T-helper 9 cell (primary cell): ENCODE measurements at regions not wholly inside any gene's neighbourhood (a gene's known extent, or its start where the extent isn't known, plus 50 kb on each side); places are given as distances from the start of the nearest gene placed in this dataset.

Experiments used
- DNase-seq: peaks from one replicate; pipeline ENCODE4 v3.0.0-alpha.2; 2020

DNA sequence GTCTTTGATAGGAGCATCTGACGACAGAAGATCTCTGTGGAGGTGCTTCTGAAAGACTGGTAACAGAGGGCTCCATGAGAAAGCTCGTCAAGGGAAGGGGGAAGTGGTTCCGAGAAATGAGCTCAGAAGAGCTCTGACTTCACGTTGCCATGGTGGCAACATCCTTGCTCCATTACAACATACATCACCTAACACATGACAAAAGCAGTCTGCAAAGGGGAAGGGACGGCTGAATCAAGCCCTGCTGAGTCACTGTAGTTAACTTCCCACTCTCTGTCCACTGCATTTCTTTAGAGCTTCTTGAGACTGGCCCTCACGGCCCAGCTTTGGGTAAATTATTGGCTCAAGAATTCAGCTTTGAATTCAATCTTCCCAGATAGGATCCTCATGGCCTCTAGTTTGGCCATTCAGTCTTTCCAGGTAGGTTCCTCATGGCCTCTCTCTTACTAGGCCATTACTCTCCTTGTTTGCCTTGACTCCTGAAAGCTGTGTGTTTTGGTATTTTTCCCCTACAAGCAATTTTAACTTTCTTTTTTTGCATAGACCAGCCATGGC is 88.0 kb upstream of the ZNF648 start:
- DNase-seq: no peak

DNA sequence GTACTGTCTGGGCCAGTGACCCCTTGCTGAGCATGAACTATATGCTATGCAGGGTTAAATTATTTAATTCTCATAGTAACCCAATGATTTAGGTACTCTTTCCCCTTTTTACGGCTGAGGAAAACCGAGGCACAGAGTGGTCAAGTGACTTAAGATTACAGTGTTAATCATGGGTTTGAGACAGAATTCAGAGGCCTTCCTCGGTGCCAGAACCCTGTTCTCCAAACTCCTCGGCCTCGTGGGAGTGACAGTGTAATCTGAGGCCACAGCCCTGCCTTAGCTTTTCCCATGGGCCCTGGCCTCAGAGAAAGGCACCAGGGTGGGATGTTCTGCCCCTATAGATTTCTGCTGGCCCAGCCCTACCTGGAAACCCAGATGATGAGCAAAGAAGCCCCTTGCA is 86.4 kb upstream of the ZNF648 start:
- no peak for DNase-seq

DNA sequence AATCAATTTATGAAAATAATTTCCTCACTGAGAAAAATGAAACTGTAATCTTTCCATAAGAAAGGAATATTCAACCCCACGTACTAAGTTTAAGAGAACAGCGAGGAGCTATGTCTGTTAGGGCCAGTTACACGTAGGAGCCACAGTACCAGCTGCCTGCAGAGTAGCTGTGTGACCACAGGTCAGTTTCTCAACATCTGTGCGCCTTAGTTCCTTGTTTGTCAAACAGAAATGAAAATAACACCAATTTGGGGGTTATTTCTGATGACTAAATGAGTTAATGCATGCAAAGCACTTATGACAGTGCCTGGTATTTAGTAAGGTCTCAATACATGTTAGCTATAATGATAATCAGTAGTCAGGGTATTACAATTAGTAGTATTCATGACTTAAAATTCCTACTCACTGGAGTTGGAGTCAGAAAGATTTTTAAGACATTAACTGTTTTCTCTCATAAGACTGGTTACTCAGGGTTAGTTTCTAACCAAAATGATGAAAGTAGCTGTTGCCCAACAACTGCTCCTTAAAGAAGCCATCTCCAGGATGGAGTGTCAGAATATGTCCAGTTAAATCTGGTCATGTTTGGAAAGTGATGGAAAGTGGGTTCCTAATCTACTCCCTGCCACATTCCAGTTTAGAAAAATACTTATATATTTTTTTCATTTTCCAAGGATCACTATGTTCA is 85.8 kb upstream of the ZNF648 start:
- DNase-seq: no peak

DNA sequence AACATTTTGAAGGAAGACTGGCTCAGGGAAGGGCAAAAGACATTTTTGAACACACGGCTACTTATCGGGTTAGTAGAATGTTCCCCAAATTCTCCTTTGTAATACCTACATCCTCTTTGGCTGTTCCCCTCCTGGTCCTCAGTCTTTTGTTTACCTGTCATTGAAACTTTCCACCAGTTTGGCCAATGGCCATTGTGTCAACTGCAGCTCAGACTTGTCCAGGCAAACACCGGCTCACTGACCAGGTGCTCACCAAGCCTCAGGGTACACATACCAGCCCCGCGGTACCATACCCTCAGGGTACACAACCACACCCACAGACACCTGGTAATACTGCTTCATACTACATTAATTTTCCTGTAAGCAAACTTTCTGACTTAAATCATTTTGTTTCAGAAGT is 84.8 kb upstream of the ZNF648 start:
- no peak for DNase-seq

DNA sequence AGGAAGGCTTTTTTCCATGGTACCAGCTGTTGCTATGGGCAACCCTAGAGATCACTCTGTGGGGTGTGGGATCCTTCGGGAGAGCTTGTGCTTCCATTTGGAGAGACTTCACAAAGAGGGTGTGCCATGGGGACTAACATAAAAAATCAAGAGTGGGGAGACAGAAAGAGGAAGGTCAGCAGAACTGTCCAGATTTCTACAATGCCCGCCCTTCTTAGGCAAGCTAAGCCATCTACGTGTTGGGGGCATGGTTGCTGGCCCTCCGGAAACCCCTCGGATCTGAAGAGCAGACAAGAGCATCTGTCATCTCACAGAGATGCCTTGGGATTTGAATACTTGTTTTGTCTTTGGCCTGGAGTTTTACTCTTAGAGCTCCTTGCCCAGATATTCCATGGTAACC is 83.9 kb upstream of the ZNF648 start:
- DNase-seq: no peak

DNA sequence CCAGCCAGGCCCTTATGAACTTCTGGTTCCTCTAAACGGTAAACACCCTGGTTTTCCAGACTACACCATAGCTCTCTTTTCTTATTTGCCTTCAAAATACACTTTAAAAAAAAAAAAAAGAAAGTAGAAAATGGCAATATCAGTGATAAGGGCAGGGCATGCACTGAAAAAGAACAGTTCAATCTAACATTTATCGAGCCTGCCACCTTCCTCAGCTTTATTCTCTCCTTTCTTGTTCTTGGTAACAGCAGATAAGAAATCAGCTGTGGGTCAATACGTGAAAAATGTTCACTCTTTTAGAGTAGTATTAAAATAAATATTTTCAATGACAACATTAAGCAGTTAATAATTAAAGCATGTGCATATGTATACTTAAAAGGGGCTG is 83.1 kb upstream of the ZNF648 start:
- no peak for DNase-seq

DNA sequence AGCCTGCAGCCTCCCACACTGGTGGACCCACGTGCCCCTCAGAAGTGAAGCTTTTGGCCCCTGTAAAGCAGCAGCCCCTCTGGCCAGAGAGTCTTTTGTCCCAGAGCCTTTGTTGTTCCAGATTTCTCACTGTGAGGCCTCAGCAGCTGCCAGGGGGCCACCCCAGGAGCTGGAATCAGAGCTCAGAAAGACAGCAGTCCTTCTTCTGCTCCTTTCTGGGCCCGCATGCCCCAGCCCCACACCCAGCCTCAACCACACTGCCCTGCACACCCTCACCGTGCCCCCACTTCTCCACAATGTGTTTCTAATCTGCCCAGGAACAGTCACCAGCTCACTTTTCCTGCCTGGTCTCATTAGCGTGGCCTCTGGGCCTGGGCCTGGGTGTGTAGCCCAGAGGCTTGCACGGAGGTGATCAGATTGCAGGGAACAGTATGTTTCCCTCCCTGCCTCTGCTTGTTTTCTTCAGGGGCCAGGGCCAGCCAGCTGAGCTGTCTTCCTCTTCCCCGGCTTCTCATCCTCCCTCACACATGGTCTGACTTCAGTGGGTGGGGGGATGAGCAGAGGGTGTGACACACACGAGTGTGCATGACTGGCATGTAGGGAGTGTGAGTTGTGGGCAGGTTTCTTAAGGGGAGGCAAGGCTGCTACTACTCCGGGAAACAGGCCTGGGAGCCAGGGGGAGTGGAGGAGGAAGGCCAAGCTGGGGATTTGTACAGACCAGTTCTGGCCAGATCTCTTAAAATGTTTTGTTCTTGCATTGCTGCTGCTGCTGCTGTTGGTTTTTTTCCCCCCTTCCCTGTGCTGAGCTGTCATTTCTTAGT is 82.5 kb upstream of the ZNF648 start:
- DNase-seq: no peak

DNA sequence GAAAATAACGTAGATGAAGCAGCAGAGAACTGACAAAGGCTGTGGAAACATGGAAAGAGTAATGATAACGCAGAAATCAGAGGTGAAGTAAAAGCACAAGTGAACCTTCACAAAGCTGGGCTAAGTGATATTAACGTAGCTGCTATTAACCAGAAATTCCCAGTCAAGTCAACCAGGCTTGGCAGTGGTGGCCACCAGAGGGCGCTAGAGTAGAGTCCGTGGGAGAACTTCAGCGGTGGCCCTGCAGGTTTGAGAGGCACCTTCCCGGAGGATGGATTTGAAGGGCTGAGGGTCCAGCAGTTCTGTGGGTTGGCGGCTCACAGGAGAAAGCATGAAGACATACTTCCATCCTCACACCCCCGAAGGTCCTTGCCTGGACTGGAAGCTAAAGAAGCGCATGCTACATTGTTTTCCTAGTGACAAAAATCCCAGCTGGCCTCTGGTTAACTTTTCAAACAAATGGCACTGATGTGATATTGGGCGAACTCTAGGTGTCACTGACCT is 81.7 kb upstream of the ZNF648 start:
- peak; percentile 92 for DNase-seq

DNA sequence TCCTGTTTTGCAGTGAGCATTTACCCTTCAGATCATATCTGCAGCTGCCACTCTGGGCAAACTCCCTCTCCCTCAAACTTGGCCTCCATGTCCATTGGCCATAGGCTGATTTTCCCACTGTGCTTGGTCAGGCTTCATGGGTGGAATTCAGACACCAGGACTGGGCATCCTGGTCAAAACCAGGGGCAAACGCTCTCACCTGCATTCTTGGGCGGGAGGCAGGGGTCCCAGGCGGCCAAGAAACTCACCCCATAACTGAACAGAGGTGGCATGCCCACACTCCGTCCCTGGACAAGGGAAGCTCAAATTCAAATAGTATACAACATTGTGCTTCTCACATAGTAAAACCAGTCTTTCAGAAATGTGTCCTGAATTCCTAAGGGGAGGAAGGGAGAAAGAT is 81.1 kb upstream of the ZNF648 start:
- no peak for DNase-seq

DNA sequence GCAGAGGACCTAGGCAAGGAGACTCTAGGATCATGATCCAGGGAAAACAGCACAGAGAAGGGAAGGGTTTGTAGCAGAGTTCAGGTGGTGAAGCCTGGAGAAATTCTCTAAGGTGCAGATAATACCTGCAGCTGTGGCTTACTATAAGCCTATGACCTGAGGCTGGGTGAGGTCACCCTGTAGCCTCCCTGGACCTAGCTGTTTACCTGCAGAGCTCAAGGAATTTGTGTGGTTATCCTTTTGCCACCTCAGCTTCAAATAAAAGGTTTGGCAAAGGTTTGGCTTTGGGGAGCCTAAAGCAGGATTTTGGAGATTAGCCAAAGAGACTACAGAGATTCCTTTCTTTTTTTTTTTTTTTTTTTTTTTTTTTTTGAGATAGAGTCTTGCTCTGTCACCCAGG is 79.5 kb upstream of the ZNF648 start:
- DNase-seq: no peak

DNA sequence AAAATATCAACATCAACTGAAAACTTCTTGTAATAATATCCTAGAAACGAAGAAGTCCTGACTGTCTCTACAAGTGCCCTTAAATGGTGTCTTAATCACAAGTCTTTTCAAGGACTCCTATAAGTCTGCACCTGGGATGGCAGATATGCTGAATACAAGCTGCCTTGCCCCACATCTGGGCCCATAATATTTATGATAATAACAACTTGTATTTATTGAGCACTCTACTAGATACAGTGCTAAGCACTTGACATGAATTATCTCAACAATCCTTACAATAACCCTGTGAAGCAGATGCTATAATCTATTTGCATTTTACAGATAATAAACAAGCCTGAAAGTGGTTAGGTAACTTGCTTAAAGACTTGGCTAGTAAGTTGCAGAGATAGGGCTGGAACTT is 78.0 kb upstream of the ZNF648 start:
- DNase-seq: no peak

DNA sequence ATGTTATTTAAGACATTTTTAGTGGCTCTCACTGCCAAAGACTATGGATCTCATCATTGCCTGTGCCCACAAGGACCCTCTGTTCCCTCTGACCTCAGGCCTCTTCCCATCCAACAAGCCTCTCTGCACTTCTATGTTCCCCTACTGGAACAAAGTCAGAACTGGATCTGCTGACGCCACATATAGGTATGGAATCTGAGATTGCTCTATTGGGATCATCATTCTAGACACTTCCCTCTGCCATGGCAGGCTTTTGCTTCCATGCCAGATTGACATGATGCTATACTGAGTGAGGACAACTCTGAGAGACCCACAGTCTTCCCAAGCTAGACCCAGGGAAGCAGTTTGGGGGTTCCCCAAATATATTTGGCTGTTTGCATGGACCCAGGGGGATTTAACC is 76.0 kb upstream of the ZNF648 start:
- DNase-seq: no peak

DNA sequence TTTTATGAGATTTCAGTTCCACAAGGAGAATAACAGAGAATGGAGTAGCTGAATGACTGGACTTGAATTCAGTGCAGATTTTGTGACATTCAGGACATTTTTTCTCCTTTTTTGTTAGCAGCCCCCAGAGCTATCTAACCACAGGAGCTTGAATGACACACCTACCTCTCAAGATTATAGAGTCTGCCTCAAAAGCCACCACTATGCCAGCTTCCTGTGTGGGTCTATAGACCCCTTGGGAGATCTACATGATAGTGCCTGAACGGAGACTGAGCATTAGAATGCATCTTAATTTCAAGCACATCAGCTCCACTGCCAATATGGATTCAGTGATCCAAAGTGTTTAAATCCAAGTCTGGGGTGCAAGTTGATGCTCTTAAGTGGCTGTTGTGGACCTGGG is 74.4 kb upstream of the ZNF648 start:
- DNase-seq: no peak

DNA sequence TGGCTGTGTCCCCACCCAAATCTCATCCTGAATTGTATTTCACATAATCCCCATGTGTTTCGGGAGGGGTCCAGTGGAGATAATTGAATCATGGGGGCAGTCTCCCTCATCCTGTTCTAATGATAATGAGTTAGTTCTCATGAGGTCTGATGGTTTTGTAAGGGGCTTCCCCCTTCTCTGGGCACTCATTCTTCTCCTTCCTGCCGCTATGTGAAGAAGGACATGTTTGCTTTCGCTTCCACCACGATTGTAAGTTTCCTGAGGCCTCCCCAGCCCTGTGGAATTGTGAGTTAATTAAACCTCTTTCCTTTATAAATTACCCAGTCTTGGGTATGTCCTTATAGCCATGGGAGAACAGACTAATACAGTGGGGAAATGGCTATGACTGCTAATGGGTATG is 72.7 kb upstream of the ZNF648 start:
- DNase-seq: no peak

DNA sequence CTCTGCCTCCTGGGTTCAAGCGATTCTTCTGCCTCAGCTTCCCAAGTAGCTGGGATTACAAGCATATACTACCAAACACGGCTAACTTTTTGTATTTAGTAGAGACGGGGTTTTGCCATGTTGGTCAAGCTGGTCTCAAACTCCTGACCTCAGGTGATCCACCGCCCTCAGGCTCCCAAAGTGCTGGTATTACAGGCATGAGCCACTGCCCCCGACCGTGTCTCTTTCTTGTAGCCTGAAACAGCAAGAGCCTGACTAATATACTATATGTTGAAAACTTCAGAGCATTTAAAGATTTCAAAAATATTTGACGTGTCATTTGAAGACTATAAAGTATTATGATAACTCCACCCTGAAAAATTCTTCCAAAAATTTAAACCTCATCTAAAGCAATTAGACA is 71.7 kb upstream of the ZNF648 start:
- no peak for DNase-seq

DNA sequence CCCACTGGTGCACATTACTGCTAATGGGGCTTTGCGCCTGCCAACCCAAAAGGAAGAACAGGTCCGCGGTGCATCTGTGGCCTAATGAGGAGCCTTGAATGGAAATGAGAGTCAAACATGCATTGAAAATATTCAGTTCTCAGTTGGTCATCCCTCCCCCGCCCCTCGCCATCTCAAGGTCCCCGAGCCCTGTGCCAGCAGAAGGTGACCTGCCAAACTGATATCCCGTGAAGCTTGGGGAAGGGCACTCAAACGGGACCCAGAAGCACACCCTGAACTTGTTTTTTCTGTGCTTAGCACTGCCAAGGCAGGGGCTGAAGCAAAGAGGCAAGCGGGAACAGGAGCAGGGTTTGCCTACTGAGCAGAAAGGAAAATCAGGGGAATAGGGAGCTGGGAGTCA is 67.9 kb upstream of the ZNF648 start:
- DNase-seq: no peak

DNA sequence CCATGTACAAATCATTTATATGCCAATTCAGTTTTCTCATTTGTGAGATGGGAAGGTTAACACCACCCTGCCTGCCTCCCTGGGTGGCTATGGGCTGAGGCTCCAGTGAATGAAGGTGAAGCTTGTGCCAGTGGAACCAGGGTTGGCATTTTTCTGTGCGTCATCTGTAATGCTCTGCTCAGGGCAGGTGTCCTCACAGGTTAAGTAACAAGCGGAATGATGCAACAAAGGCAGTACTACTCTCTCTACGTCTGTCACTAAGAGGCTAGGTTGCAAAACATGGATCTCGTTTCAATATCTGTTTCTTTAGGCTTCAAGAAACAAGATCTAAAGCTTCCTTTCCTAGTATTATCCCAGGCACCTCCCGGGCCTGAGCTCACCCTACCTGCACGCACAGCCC is 67.0 kb upstream of the ZNF648 start:
- DNase-seq: no peak

DNA sequence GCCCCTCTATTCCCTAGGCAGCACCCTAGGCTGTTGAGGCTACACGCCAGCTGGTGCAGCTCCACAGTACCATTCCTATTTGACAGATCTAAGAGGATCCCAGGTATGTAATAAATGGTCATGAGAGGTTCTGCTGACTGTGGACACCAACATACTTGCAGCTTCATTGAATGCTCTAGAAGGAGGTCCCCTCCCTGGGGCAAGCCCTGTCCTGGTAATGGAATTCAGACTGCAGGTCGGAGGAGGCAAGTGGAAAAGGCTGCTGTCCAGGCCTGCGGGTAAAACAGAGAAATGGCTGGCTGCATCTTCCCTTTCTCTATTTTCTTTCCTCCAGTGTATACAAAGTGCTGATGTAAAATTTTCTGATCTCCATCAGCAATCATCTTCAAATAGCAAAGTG is 66.1 kb upstream of the ZNF648 start:
- no peak for DNase-seq

DNA sequence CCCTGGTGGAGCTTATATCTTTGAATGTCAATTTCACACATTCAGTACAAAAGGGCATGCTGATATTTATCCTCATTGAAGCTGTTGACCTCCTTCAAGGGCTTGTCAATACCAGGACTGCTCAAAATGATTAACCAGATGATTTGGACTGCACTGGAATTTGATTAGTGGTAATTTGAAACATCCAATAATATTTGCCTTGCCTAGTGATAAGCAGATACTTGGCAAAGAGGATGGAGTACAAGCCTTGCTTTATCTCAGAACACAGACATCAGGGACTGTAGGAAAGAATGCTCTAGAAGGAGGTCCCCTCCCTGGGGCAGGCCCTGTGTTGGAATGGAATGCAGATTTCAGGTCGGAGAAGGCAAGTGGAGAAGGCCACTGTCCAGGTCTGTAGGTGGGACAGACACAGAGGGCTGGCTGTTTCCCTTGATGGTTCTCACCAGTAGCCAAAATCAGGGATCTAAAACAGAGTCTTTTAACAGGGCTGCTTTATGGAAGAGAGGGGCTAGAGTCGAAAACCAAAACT is 64.8 kb upstream of the ZNF648 start:
- DNase-seq: no peak

DNA sequence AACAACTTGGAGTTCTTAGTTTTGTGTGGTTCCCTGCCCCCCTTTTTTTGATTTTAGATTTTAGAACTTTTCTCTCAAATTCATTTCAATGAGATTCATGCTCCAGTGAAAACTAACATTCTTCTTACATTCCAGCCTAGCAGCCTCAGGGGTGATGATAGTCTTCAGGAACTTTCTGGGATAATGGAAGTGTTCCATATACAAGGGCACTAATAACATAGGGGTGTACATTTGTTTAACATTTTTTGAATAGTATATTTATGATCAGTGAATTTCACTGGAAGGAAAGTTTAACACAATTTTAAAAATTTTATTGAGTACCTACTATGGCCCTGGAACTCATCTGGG is 61.4 kb upstream of the ZNF648 start:
- no peak for DNase-seq

DNA sequence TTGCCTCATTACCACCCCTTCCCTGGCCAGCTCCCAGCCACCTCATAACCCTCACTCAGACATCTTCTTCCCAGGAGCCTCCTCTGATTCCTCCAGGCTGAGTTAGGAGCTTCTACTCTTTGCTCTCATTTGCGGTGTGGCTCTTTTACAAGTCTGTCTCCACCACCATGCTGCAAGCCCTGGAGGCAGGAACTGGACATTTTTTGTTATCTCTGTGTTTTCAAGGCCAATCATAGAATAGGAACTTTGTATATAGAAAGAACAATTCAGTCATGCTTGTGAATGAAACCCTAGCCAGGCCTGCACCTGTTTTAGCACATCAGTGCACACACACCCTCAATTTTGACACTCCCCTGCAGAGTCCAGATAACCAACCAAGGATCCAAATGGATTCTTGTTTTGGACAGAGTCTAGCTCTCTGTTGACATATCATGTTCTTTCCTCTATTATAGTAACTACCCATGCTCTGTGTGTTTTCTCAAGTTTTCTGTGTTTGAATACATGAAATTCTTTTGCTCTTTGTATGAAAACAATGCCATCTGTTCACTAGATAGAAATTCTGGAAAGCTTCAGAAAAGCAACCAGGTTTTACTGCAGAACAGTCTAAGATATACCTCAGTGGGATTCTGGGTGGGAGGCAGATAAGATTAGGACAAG is 60.9 kb upstream of the ZNF648 start:
- DNase-seq: no peak

DNA sequence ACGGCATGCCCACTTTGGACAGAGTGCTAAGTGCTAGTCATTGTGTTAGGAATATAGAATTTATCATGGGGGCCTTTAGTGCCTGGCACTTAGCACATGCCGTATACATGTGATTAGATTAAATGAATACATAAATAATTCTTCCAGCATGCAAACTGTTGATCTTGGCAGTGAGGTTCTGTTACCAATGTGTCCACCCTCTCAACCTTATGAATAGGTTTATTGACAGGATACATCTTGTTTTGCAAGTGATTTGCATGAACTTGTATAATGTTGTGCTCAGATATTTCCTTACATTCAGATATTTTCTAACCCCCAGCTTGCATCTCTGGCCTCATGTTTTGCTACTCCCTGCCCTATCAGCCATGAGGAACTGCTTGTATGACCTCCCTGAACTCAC is 60.3 kb upstream of the ZNF648 start:
- no peak for DNase-seq

DNA sequence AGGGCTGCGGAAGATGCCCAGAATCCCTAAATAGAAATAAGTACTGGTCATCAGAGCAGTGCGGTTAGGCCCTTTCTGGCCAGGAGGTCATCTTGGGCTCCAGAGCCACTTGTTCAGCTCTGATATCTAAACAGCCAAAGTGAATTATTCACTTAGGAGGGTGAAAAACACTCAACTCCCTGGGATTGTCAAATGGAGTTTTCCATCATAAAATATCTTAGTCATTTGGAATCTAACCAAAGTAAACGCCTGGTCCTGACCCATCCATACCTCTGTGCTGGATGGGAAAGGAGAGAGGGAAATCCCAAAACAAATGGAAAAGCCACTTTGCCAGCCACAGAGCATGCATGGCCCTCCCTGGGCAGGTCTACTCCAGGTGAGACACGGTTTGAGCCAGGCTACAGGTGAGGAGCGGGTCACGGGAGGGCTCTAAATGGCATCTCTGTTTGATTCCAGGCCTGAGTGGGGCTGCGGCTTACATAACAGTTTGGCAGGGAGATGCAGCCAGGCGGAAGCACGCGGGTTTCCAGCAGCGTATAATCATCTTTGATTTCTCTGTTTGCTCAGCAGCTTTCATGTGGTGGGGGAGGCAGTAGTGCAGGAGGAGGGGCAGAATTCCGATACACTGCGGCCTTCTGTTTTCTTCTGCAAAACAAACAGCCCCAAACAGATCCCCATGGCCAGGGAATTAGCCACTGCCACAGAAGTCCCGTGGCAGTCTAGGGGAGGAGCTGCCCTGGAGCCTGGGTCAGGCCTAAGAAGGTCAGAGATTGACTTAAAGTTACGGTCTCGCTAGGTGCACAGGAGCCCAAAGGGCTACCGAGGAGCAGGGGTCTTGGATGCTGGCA is 59.1 kb upstream of the ZNF648 start:
- no peak for DNase-seq
